Ectodermal cell (in vitro differentiated cells): ENCODE measurements at regions not wholly inside any gene's neighbourhood (a gene's known extent, or its start where the extent isn't known, plus 50 kb on each side); places are given as distances from the start of the nearest gene placed in this dataset.

Experiments used
- H3K27ac ChIP-seq: 2 replicates; pipeline ENCODE4 v1.7.0; 2013; ENCODE audit warnings: mild to moderate bottlenecking, low read depth, low read length; ENCODE audit not compliant: insufficient read depth, poor library complexity, severe bottlenecking
- H3K27me3 ChIP-seq: 2 replicates; pipeline ENCODE4 v1.7.0; 2013; ENCODE audit warnings: mild to moderate bottlenecking, low read length; ENCODE audit not compliant: insufficient read depth, control insufficient read depth, poor library complexity, severe bottlenecking
- H3K36me3 ChIP-seq: one replicate; pipeline ENCODE4 v1.7.0; 2013; ENCODE audit warnings: low read length; ENCODE audit not compliant: control insufficient read depth, insufficient read depth
- H3K4me1 ChIP-seq: one replicate; pipeline ENCODE4 v1.7.0; 2013; ENCODE audit warnings: low read length; ENCODE audit not compliant: control insufficient read depth, insufficient read depth
- H3K4me3 ChIP-seq: 2 replicates; pipeline ENCODE4 v1.7.0; 2013; ENCODE audit warnings: low read depth, low read length, control low read depth; ENCODE audit not compliant: insufficient read depth
- H3K9me3 ChIP-seq: 2 replicates; pipeline ENCODE4 v1.7.0; 2013; ENCODE audit warnings: mild to moderate bottlenecking, low read length, moderate library complexity; ENCODE audit not compliant: control insufficient read depth
- WGBS, 2 experiments: methylation state at CpG; one replicate each; pipeline ENCODE4 v1.1.7; 2013; ENCODE audit warnings: missing lambda C conversion rate in 2 of 2; 5-methylcytosine and 5-hydroxymethylcytosine counted together

DNA sequence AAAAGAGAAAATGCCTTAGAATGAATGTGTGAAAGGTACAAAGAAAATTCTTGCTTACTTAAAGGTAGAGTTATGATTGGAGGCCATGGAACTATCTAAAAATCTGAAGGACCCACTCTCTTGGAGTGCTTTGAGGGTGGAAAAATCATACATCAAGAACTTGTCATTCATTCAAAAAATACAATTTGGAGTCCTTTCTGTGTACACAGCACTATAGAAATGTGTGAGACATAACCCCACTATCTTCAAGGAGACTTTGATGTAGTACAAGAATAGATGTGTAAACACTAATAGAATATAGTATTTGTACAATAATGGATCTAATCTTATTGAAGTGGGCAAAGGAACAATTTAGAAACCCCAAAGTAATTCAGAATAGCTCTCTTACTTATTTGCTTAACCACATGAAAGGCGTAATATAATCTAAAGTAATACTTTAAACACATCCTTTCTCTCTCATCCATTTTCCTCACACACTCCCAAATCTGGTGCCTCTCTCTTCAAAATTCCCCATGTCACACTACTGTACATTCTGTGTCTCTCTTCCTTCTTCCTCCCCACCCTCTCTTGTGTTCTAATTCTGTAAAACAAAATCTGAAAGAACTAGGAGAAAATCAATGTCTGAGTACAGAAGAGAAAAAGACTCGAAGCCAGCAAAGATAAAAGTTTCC is 166.7 kb downstream of the DNAJB9 start:
- H3K4me1 ChIP-seq = no peaks in the 10 kb centered on the region
- H3K27ac ChIP-seq = no peak overlapping the region
- H3K36me3 ChIP-seq = no peaks in the 10 kb centered on the region
- WGBS, 2 experiments = 47 to 49% methylated on average over 2 of the region's 2 CpGs
- H3K27me3 ChIP-seq = no peaks in the 10 kb centered on the region
- no peaks in the 10 kb centered on the region for H3K9me3 ChIP-seq
- no peak overlapping the region for H3K4me3 ChIP-seq

DNA sequence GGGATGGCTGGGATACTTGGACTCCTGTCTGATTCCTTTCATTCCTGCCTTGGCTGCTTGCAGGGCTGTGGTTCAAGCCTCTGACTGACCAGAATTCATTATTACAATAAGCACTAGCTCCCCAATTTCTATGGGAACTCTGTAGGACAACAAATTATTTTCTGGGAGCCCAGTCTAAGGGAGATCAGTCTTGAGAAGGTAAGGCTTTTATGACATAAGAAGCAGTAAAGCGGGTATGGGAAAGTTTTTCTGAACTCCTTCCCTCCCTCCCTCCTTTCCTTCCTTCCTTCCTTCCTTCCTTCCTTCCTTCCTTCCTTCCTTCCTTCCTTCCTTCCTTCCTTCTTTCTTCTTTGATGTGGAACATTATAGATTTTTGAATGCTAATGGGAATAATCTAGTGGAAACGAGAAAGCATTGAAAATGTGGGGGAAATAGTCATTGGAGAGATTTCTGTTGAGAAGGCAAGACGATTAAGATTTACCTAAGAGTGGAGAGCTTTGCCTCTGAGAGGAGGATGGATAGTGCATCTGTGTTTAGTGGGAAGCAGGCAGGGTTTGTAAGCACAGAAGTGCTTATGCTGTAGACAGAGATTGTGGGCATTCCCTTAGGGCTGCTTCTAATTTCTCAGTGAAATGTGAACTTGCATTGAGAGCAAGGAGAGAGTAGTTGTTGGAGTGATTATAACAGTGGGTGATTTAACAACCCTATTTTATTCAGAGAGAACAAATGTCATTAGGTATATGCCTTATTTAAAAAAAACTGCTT is 201.5 kb downstream of the DNAJB9 start:
- peaks cover 4% of the 10 kb centered on the region for H3K4me1 ChIP-seq
- no peak overlapping the region for H3K27ac ChIP-seq
- 89 to 92% methylated on average over 2 to 3 of the region's 3 CpGs for WGBS, 2 experiments
- no peak overlapping the region for H3K4me3 ChIP-seq
- no peaks in the 10 kb centered on the region for H3K36me3 ChIP-seq
- H3K9me3 ChIP-seq = no peaks in the 10 kb centered on the region
- H3K27me3 ChIP-seq = no peaks in the 10 kb centered on the region

DNA sequence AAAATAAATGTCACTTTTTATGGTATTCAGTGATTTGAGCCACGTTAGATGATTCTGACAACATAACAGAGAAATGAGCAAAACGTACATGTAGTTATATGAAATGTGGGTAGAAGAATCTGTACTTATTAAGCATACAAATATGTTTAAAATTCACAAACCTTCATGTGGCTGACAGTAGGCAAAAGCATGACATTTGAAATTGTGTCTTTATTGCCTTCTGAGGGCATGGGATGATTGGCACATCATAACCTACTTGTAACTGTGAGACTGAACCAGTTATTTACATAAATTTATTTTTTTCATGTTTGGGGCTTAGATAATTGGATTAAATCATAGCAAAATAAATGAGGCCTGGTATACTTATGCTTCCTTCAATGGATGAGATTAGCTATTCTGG is 202.2 kb downstream of the DNAJB9 start:
- H3K4me1 ChIP-seq = no peaks in the 10 kb centered on the region
- no peaks in the 10 kb centered on the region for H3K36me3 ChIP-seq
- no peaks in the 10 kb centered on the region for H3K9me3 ChIP-seq
- H3K4me3 ChIP-seq = no peak overlapping the region
- no peaks in the 10 kb centered on the region for H3K27me3 ChIP-seq
- no peak overlapping the region for H3K27ac ChIP-seq
- WGBS, 2 experiments = 92 to 93% methylated on average over 1 to 2 of the region's 2 CpGs

DNA sequence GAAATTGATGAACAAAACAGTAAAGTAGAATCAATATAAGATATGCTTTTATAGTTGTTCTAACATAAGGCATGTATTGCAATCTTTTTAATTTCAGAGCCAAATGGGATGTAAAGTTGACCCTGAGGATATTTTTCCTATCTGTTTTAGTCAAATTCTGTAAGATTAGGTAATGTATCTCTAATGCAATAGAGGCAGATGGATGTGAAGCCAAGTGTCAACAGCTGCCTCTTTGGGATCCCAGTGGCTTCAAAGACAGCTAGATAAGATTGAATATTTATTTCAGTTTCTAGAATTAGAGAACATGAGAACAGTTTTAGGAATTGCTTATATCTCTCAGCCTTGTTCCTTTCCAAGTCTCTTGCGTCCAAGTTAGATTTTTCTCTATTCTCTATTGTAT is 208.3 kb downstream of the DNAJB9 start:
- Histone ChIP-seq H3K4me3 (no peak overlapping the region), H3K4me1 (no peaks in the 10 kb centered on the region), H3K27me3 (no peaks in the 10 kb centered on the region), H3K9me3 (no peaks in the 10 kb centered on the region), H3K36me3 (no peaks in the 10 kb centered on the region), H3K27ac (no peak overlapping the region)
- 74 to 77% methylated on average over 1 of the region's 1 CpG for WGBS, 2 experiments

DNA sequence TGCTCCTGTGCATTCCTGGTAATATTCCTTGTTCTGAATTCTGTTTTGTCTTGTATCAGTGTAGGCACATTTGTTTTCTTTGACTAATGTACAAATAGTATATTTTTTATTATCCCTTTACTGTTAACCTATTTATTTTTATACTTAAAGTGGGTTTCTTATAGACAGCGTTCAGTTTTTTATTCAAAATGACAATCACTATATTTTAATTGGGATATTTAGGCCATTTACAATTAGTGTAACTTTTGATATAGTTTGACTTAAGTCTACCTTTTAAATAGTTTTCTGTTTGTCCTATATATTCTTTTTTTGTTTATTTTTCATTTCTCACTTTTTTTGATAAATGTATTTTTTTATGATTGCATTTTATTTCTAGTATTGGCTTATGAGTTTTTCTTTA is 219.8 kb downstream of the DNAJB9 start:
- no CpG with 5 or more reads among the region's 1 CpG for WGBS, 2 experiments
- Histone ChIP-seq H3K4me1 (no peaks in the 10 kb centered on the region), H3K4me3 (no peak overlapping the region), H3K9me3 (peaks cover 3% of the 10 kb centered on the region), H3K27me3 (no peaks in the 10 kb centered on the region), H3K36me3 (no peaks in the 10 kb centered on the region), H3K27ac (no peak overlapping the region)

DNA sequence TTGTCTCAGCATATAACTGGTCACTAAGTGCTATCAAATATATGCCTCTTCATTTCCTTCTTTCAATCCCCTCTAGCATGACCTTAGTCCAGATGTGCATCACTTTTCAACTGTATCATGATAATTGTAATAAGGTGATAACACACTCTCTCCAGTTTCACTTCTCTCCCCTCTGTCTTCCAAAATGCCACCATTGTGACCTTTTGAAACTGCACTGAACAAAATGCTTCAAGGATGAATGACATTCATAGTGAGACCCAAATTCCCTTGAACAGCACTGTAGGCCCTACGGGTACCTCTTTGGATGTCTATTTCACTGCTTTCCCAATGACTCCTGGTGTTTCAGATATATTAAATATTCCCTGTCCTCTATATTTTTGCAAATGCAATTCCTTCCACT is 224.8 kb downstream of the DNAJB9 start:
- no peaks in the 10 kb centered on the region for H3K4me1 ChIP-seq
- no peaks in the 10 kb centered on the region for H3K9me3 ChIP-seq
- no peak overlapping the region for H3K27ac ChIP-seq
- H3K4me3 ChIP-seq = no peak overlapping the region
- H3K36me3 ChIP-seq = no peaks in the 10 kb centered on the region
- 92 to 94% methylated on average over 1 of the region's 1 CpG for WGBS, 2 experiments
- no peaks in the 10 kb centered on the region for H3K27me3 ChIP-seq

DNA sequence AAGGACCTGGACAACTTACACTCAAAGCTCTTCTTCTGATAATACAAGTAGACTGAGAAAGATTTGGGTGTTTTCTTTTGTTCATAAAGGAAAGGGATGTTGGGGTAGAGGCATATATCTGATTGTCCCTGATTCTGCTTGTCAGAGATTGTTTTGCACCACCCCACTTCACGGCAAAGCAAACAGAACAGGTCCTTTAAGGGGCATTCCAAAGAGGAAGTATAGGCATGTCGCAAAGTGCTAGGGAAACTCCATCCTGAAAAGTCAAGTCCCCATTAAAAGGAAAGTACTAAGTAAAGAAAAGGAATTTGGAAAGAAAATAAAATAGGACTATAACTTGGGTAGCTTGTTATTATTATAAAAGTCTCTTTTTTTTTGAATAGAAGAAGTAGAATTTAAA is 233.0 kb downstream of the DNAJB9 start:
- no peaks in the 10 kb centered on the region for H3K36me3 ChIP-seq
- H3K4me1 ChIP-seq = no peaks in the 10 kb centered on the region
- no peaks in the 10 kb centered on the region for H3K27me3 ChIP-seq
- no peak overlapping the region for H3K4me3 ChIP-seq
- H3K27ac ChIP-seq = no peak overlapping the region
- WGBS, 2 experiments = 90 to 97% methylated on average over 2 of the region's 2 CpGs
- no peaks in the 10 kb centered on the region for H3K9me3 ChIP-seq

DNA sequence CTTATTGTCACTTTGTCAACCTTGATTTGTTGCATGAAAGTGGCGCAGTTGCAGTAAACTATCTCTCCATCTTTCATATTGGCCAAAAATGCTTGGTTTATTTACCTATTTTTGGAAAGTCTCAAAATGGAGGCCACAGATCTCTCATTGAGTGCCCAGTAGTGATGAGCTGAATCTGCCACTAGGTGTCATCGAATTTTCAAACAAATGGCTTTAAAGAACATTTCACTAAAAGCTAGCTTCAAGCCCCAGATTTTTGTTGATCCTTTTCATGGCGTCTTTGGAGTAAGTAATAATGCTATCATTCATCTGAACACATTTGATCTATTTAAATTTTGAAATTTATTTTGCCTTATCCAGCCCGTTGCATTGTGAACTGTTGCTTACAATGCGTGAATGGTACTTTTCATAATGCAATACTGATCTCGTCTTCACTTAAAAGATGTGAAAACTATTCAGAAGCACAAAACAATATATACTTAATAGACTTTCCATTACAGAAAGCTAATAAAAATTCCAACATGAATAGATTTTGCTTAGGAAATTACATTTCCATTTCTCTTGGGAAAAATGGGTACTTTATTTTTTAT is 236.2 kb downstream of the DNAJB9 start:
- no peaks in the 10 kb centered on the region for H3K27me3 ChIP-seq
- 67 to 75% methylated on average over 5 to 6 of the region's 6 CpGs for WGBS, 2 experiments
- no peak overlapping the region for H3K4me3 ChIP-seq
- H3K27ac ChIP-seq = no peak overlapping the region
- H3K4me1 ChIP-seq = no peaks in the 10 kb centered on the region
- H3K36me3 ChIP-seq = no peaks in the 10 kb centered on the region
- no peaks in the 10 kb centered on the region for H3K9me3 ChIP-seq

DNA sequence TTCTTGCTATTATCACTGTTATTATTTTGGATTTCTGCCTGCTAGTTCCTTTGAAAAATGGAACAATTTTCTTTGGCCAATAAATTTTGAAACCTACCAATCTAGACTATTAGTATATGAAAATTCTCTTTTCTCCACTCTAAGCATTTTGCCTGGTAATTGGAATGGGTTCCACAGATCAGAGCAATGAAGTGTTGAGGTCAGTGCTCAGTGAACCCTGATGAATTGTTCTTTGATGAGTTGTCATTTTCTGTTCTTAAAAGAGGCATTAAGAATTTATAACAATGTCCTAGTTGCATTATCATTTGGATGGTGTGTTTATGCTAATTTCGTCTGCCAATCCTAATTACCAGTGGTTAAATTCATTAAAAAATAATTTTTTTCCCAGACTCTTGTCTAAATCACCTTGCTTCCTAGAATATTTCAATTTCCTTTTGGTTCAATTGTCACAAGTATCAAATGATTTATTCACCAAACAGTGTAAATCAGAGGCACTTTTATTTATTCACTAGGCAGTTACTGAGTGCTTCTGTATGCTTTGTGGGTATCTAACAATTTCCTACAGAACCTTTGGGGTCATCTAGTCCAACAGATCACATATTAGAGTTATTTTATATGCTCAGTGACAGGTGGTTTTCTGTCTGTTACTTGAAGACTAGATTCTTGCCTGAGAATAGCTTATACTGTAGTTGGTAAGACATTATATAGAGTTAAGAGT is 239.0 kb downstream of the DNAJB9 start:
- Histone ChIP-seq H3K27me3 (no peaks in the 10 kb centered on the region), H3K36me3 (no peaks in the 10 kb centered on the region), H3K4me3 (no peak overlapping the region), H3K4me1 (no peaks in the 10 kb centered on the region), H3K27ac (no peak overlapping the region), H3K9me3 (no peaks in the 10 kb centered on the region)
- 88 to 100% methylated on average over 1 of the region's 1 CpG for WGBS, 2 experiments

DNA sequence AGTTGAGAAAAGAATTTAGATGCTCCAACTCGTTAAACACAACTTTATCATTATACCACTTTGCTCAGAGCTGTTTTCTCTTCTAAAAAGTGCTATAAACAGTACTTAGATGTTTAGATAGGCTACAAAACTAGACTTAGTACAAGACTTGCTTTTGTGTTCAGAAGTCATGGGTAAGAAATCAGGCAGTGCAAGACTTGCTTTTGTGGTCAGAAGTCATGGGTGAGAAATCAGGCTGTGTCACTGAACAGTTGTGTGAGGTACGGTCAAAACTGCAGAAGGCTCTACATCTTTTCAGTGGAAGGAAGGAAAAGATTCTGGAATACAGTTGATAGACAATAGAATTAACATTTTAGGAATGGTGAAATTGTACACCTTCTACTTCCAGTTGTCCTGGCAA is 239.7 kb downstream of the DNAJB9 start:
- Histone ChIP-seq H3K27me3 (no peaks in the 10 kb centered on the region), H3K27ac (no peak overlapping the region), H3K4me3 (no peak overlapping the region), H3K4me1 (no peaks in the 10 kb centered on the region), H3K36me3 (no peaks in the 10 kb centered on the region), H3K9me3 (no peaks in the 10 kb centered on the region)
- 100% methylated on average over 1 of the region's 2 CpGs for WGBS, 2 experiments
